NCI-H2107 treated with DMSO at 0.1 percent for 48 hours (cell line): ENCODE measurements at regions not wholly inside any gene's neighbourhood (a gene's known extent, or its start where the extent isn't known, plus 50 kb on each side); places are given as distances from the start of the nearest gene placed in this dataset.
"Not testable (repeated sequence)": the region's sequence is repeated elsewhere in the genome, so short reads cannot be mapped to it uniquely, and the experiment has no call there.

Source experiments
- DNase-seq: peaks from one replicate; lab custom pipeline; 2025; ENCODE audit not compliant: unreplicated experiment; lab: John Stamatoyannopoulos, UW

DNA sequence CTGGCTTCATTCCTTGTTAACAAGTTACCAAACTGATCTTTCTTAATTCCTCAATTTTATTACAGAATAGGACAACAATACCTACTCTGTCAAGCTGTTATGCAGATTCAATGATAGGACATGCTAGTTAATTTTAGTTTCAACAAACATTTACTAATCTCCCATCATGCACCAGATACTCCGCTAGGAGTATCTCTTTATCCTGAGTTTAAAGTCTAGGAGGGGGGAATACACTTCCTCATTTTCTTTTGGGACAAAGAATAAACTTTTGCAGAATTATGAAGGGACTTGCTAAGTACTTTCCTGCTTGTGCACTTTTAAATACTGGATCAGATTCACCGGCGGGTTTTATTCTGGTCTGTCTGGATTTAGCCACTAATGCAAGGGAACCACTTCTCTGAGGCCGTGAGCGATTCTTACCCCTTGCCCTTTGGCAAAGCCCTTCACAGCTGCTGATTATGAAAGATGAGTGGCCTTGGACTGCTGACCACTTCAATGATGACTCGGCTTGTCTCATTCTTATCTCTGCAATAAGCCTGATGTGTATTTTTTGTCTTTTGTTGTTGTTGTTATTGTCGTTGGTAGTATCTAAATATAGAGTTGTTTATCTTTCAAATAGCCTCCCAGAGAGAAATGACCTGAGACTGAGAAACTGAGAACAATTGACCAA lies 73.9 kb downstream of the RMI1 start:
- DNase-seq, result no peak

- no peak for DNase-seq
These were observed 77.1 kb downstream of the RMI1 start for GRCh38 chr9:84057662-84058061.

DNA sequence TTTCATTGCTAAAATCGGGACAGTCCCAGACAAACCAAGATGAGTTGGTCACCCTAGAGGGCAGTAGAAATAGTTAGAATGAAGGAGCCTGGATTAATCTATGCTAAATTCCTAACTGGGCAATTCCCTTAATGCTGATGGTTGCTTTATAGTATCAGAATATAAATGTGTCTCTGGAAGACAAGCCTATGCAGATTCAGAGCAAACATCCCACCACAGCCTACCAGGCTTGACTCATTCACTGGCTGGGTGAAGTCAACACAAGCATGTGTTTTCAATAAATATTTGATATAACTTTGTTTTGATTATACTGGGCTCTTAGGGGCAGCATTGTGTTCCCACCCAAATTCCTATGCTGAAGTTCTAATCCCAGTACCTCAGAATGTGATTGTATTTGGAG lies 79.3 kb downstream of the RMI1 start:
- no peak for DNase-seq

GRCh38 chr9:84061613-84062193 lies 81.1 kb downstream of the RMI1 start:
- peak; percentile 48 for DNase-seq

- DNase-seq, result no peak
These were observed 81.9 kb downstream of the RMI1 start for GRCh38 chr9:84062538-84062937.

DNA sequence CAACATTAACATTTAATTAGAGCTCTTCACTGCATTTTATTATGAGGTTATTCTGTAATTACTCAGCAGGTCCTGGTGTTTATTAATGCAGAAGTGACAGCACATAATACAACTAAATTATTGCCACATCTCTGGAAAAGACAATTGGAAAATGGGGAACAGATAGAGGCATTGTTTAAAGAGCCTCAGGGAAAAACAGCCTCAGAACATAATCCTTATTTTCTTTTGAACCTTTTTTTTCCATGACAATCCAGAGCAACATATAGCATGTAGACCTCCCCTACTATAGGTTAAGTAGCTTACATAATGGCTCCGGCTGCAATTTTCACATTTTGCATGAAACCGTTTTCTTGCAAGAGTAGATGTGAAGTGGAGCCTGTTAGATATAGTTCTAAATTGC lies 87.2 kb downstream of the RMI1 start:
- DNase-seq, result no peak

- DNase-seq, result no peak
These were observed 88.3 kb downstream of the RMI1 start for GRCh38 chr9:84068872-84069271.

- no peak for DNase-seq
These were observed 90.0 kb downstream of the RMI1 start for GRCh38 chr9:84070590-84070989.

- DNase-seq, result no peak
These were observed 92.1 kb downstream of the RMI1 start for GRCh38 chr9:84072621-84073180.

- no peak for DNase-seq
These were observed 94.4 kb downstream of the RMI1 start for GRCh38 chr9:84075004-84075403.

DNA sequence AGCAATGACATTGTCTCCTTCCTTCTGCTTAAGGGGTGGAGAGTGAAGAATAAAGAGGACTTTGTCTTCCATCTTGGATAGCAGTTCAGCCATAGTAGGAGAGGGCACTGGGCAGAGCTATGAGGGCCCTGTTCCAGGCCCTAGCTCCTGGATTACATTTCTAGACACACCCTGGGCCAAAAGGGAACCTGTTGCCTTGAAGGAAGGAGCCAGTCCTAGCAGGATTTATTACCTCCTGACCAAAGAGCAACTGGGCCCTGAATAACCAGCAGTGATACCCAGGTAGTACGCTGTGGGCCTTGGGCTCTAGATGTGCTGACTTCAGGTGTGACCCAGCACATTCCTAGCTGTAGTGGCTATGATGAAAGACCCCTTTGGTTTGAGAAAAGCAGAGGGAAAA lies 95.8 kb downstream of the RMI1 start:
- no peak for DNase-seq

DNA sequence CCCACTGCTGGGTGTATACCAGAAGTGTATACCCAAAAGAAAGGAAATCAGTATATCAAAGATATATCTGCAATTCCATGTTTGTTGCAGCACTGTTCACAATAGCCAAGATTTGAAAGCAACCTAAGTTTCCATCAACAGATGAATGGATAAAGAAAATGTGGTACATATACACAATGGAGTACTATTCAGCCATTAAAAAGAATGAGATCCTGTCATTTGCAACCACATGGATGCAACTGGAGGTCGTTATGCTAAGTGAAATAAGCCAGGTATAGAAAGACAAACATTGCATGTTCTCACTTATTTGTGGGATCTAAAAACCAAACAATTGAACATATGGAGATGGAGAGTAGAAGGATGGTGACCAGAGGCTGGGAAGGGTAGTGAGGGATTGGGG lies 97.2 kb downstream of the RMI1 start:
- DNase-seq, result not testable (repeated sequence)

DNA sequence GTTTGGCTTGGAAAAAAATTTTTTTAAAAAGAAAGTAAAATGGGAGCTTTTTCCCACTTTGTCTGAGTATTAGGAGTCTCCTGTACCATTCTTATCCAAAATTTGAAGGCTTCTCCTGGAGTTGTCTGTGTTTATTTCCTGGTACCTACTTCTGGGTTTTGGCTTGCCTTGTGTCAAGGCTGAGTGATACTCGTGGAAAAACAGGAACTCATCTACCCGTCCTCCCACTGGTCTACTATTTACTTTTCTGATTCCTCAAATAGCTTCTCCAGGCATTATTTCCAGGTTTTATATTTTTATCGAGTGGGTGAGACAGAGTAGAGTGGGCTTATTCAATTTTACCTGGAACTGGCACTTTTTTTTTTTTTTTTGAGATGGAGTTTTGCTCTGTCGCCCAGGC lies 99.4 kb downstream of the RMI1 start:
- no peak for DNase-seq

DNA sequence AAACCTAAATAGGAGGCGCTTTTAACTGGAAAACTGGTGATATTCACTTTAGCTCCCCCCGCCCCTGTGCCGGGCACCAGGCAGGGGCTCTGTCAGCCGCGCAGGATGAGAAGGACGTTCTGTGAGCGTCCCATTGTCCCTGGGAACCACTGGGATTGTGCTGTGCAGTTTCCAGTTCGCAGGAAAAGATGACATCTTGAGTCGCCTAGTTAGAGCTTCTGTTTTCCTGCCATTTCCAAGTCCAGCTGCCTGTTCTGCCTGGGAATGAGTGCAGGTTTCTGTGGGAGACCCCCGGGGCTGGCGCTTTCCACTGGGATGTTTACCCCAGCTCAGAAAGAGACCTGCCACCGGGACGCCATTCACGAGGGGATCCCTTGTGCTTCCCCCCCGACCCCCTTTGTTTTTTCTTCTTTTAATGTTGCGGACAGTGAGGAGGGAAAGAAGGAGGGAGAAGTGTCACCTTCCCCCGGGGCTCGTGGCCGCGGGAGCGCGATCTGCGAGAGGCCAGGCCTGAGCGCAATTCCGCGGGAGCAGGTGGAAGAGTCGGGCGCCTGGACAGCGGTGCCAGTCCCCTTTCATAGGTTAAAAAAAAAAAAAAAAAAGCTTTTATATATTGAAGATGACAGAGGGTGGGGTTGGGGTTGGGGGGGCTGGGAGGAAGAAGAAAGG lies 121.5 kb downstream of the RMI1 start:
- no peak for DNase-seq

GRCh38 chr9:84103651-84104377 lies 123.2 kb downstream of the RMI1 start:
- no peak for DNase-seq

DNA sequence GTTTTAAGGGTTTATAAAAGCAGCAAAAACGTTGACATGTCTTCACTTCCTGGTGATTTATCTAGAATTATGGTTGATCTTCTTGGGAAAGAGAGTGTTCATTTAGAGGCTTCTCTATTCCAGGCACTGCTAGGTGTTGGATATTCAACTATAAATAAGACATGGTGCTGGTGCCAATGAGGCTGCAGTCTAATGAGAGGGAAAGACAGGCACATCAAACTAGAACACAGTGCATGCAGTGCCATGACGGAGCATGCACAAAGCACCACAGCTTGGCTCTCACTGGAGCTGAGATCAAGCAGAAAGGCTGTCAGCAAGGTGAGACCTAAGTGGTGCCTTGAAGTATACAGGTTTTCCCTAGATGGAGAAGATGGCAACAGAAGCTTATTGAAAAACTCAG lies 126.5 kb downstream of the RMI1 start:
- DNase-seq, result no peak

DNA sequence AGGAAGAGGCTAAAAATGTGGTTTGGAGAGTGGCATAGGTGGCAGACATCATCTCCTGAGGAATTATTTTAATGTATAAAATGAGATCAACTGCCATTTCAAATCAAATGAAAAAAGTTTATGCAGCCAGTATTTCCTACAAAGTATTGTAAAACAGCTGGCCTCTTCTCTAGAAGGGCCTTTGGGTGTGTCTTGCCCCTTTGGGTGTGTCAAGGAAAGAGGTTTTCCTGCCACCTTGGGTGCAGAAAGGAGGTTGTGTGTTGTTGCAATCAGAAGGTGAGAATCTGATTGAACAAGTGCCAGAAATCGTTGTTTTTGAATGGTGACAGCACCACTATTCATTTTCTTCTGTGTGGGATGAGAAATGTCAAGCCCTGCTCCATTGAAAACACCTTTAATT lies 127.4 kb downstream of the RMI1 start:
- no peak for DNase-seq

DNA sequence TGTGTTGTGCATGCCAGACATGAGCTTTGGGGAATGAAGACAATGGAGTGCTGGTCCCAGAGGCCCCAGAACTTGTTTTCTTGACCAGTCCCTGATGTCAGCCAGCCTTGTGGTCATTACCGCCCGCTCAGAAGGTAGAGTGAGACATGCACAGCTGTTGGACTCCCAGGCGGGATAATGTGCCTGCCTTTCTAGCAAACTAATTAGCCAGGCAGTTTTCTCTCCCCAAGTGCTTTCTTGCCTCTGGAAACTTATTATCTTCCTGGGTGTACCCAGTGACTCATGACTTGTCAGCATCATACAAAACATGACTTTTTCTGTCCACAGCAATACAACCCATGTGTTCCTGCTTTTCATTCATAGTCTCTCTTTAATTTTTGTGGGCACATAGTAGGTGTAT lies 131.1 kb downstream of the RMI1 start:
- DNase-seq, result no peak

DNA sequence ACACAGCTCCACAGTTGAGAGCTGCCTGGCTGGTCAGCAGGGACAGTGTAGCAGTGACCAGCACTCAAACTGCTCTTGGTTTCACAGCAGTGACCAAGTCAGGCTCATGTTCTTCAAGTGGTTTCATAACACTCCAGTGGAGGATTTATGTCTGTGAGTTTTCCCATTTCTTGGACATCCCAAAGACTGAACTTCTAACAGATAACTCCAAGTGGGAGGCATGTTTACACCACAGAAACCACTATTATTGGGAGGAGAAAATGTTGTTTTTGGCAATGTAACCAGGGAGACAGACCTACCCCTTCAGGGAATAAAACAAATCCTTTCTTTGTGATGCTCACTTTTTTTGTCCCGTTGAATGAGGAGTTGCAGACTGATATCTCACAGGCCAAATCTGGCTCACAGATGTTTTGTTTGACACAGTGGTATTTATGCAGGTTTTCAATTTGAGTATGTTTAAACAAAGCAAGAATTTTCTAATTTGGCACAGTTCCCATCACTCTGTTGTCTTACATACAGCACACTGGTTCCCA lies 141.5 kb downstream of the RMI1 start:
- no peak for DNase-seq

DNA sequence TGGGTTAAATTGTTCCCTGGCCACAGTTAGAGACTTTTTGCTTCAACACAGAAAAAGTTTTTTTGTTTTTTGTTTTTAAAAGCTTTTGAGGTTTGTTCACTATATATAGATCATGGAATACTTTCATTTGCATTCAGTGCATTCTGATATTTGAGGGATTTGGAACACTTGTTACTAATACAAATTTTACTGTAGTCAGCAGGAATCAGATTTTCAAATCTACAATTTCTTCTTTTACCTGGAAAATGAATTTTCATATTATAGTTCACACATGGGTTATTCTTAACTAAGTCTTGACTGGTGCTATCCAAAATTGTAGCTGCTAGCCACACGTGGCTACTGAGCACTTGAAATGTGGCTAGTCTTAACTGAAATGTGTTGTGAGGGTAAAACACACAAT lies 142.0 kb downstream of the RMI1 start:
- DNase-seq, result no peak

DNA sequence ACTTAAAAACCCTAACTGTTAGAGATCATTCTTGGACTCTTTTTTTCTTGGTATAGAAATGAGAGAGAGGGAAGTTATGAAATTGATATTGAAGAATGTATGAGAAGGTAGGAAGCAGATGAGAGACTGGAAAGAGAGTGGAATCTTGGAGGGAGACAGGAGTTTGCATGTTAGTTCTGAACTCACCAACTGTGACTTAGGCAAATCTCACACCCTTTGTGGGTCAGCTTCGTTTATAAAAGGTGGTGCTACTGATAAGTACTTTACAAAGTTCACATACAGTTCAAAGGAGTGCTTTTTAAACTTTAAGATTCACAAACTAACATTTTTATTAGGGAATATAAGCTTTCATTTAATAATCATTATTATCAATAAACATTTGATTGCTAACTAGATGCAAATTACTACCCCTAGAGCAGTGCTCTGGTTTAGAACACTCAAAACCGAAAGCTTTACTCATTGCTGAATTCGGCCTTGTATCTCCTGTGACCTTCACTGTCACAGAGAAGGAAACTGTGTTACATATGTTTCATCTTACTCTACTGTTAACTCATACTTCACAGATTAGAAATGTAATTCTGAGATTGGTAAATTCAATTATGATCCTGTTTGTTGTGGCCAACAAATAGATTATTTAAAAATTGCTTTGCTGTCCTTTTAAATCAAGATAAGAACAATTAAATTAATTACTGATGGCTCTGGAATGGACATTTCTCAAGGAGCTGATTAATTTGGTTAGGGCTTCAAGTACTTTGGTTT lies 143.2 kb downstream of the RMI1 start:
- DNase-seq, result no peak
